GM10248 (cell line): ENCODE measurements at regions not wholly inside any gene's neighbourhood (a gene's known extent, or its start where the extent isn't known, plus 50 kb on each side); places are given as distances from the start of the nearest gene placed in this dataset.

Source experiments
- CTCF ChIA-PET: fragments of 300-600 bp; sonication (Branson Sonifier 250); formaldehyde crosslinking; extraction: SDS; loops from one replicate; lab custom pipeline; 2021; ENCODE audit warnings: antibody characterized with exemption; lab: Yijun Ruan, JAX
- POLR2A ChIA-PET: fragments of 350-650 bp; sonication (Branson Sonifier 250); formaldehyde crosslinking; extraction: SDS; loops from one replicate; lab custom pipeline; 2020; ENCODE audit warnings: antibody characterized with exemption; lab: Yijun Ruan, JAX
- DNase-seq: peaks from one replicate; pipeline ENCODE4 v3.0.0; 2012; ENCODE audit errors: extremely low spot score
- CTCF ChIP-seq: IDR thresholded peaks from 2 replicates; pipeline ENCODE4 v1.5.1; 2012; ENCODE audit warnings: mild to moderate bottlenecking, low read depth; ENCODE audit errors: extremely low read depth, missing control alignments, control extremely low read depth

GRCh38 chr5:66315784-66316183 lies 171.7 kb downstream of the SREK1 start:
- ChIA-PET POLR2A (no interaction called here), CTCF (interaction anchor here (3.3 to 4.1 kb wide), 2 partner anchors 10 kb away, joined by 9 to 28 read pairs; no protein-coding TSS in a partner anchor)
- no peak for DNase-seq
- TF ChIP-seq CTCF = no peak

- ChIA-PET POLR2A (interaction anchor here (0.7 kb wide), 1 partner anchor 10 kb away, joined by 5 read pairs; no protein-coding TSS in a partner anchor), CTCF (interaction anchor here (0.9 to 4.4 kb wide), 3 partner anchors 11 to 567 kb away, joined by 3 to 64 read pairs (median 3); no protein-coding TSS in a partner anchor)
- no peak for DNase-seq
- TF ChIP-seq CTCF = no peak
These were observed 178.9 kb downstream of the SREK1 start for GRCh38 chr5:66322786-66323528.

GRCh38 chr5:66323529-66323895 lies 179.4 kb downstream of the SREK1 start:
- POLR2A ChIA-PET = interaction anchor here (0.7 kb wide), 1 partner anchor 9 kb away, joined by 5 read pairs; no protein-coding TSS in a partner anchor

GRCh38 chr5:66324357-66324756 lies 180.3 kb downstream of the SREK1 start:
- TF ChIP-seq CTCF = no peak
- POLR2A ChIA-PET = no interaction called here
- CTCF ChIA-PET = interaction anchor here (0.9 to 4.4 kb wide), 3 partner anchors 10 to 17 kb away, joined by 3 to 64 read pairs (median 9); no protein-coding TSS in a partner anchor
- no peak for DNase-seq

More at GRCh38 chr5:66323529-66323895, 179.4 kb downstream of the SREK1 start:
- CTCF ChIA-PET = interaction anchor here (0.9 to 4.4 kb wide), 3 partner anchors 11 to 566 kb away, joined by 3 to 64 read pairs (median 3); no protein-coding TSS in a partner anchor
- no peak for DNase-seq
- no peak for TF ChIP-seq CTCF

GRCh38 chr5:66326276-66326675 lies 182.2 kb downstream of the SREK1 start:
- TF ChIP-seq CTCF = no peak
- CTCF ChIA-PET = interaction anchor here (1.0 to 4.4 kb wide), 3 partner anchors 11 to 19 kb away, joined by 3 to 64 read pairs (median 9); no protein-coding TSS in a partner anchor
- POLR2A ChIA-PET = no interaction called here
- DNase-seq = no peak

GRCh38 chr5:66327008-66327407 lies 182.9 kb downstream of the SREK1 start:
- POLR2A ChIA-PET = no interaction called here
- DNase-seq = no peak
- CTCF ChIA-PET = interaction anchor here (1.2 to 1.4 kb wide), 2 partner anchors 19 to 21 kb away, joined by 3 to 8 read pairs; no protein-coding TSS in a partner anchor
- TF ChIP-seq CTCF = no peak
